Lung (tissue), 11 donors: ENCODE measurements at regions not wholly inside any gene's neighbourhood (a gene's known extent, or its start where the extent isn't known, plus 50 kb on each side); places are given as distances from the start of the nearest gene placed in this dataset.

Source experiments
- ATAC-seq: fragments of 200-7000 bp; cut with Tn5 transposase; one replicate; pipeline ENCODE4 v1.9.1; 2020; ENCODE audit warnings: moderate number of reproducible peaks; ENCODE audit not compliant: insufficient read depth, low FRiP score
- DNase-seq, 3 donors: peaks; one replicate each; pipeline ENCODE4 v3.0.0-alpha.2; 2013 to 2017
- H3K27ac ChIP-seq, 2 donors: one replicate each; pipeline ENCODE4 v1.5.1; 2013; ENCODE audit warnings: mild to moderate bottlenecking in 2 of 2, moderate library complexity in 2 of 2, control low read depth in 1 of 2, inconsistent platforms in 1 of 2, low read depth in 1 of 2, low read length in 1 of 2
- H3K27me3 ChIP-seq, 3 donors: one replicate each; pipeline ENCODE4 v1.5.1; 2013; ENCODE audit warnings: low read length in 2 of 3; ENCODE audit not compliant: control insufficient read depth in 3 of 3, insufficient read depth in 3 of 3
- H3K36me3 ChIP-seq, 4 donors: one replicate each; pipeline ENCODE4 v1.5.1; 2013; ENCODE audit warnings: low read length in 4 of 4, mild to moderate bottlenecking in 1 of 4, moderate library complexity in 1 of 4; ENCODE audit not compliant: control insufficient read depth in 4 of 4, insufficient read depth in 4 of 4
- H3K4me1 ChIP-seq, 5 donors: one replicate each; pipeline ENCODE4 v1.5.1; 2013; ENCODE audit warnings: low read length in 5 of 5, mild to moderate bottlenecking in 2 of 5, moderate library complexity in 1 of 5; ENCODE audit not compliant: control insufficient read depth in 5 of 5, insufficient read depth in 5 of 5
- H3K4me3 ChIP-seq: one replicate; pipeline ENCODE4 v1.5.1; 2013; ENCODE audit warnings: mild to moderate bottlenecking, control low read depth, moderate library complexity
- H3K9ac ChIP-seq, 2 donors: one replicate each; pipeline ENCODE4 v1.5.1; 2013; ENCODE audit warnings: low read length in 2 of 2, control low read depth in 1 of 2; ENCODE audit not compliant: insufficient read depth in 1 of 2
- H3K9me3 ChIP-seq, 4 donors: one replicate each; pipeline ENCODE4 v1.5.1; 2013; ENCODE audit warnings: low read length in 3 of 4, mild to moderate bottlenecking in 1 of 4, moderate library complexity in 1 of 4; ENCODE audit not compliant: control insufficient read depth in 4 of 4, insufficient read depth in 3 of 4
- CTCF ChIP-seq: IDR thresholded peaks from 2 replicates; pipeline ENCODE4 v1.5.1; 2012; ENCODE audit warnings: mild to moderate bottlenecking; ENCODE audit errors: control extremely low read depth, extremely low read depth
- WGBS, 2 donors: extraction: QIAGEN DNeasy Blood & Tissue Kit; methylation state at CpG; one replicate each; pipeline ENCODE4 v1.1.7; 2013; 5-methylcytosine and 5-hydroxymethylcytosine counted together
- donor health status: control.
- donor health status: control.
- donor health status: Bipolar disorder and iron deficiency.
- donor health status: healthy.
- donor health status: DM: yes; HTN: yes; CAD: no.

DNA sequence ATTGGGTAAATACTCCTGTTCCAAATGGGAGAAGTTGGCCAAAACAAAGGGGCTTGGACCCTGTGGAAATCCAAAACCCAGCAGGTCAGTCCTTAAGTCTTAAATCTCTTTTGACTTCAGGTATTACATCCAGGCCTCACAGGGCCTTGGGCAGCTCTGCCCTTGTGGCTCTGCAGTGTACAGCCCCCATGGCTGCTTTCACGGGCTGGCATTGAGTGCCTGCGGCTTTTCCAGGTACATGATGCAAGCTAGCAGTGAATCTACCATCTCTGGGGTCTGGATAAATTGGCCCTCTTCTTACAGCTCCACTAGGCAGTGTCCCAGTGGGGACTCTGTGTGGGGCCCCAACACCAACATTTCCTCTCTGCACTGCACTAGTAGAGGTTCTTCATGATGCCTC is 308.5 kb upstream of the ARRDC3 start:
- Histone ChIP-seq H3K36me3 (no peaks in the 10 kb centered on the region), H3K27ac (no peak overlapping the region), H3K9me3 (peaks cover 0 to 5% (median 0%) of the 10 kb centered on the region in 4 donors), H3K4me1 (peaks cover 0 to 3% (median 0%) of the 10 kb centered on the region in 5 donors), H3K9ac (no peak overlapping the region), H3K4me3 (no peak overlapping the region), H3K27me3 (no peaks in the 10 kb centered on the region)
- WGBS, 2 donors: 90 to 94% methylated on average over 2 of the region's 2 CpGs
- no peak for TF ChIP-seq CTCF
- DNase-seq (no peak), ATAC-seq (no peak)

- H3K9ac ChIP-seq: no peak overlapping the region
- no peak overlapping the region for H3K27ac ChIP-seq
- ATAC-seq (no peak), DNase-seq (no peak)
- H3K27me3 ChIP-seq: no peaks in the 10 kb centered on the region
- H3K4me1 ChIP-seq: peaks cover 0 to 3% (median 0%) of the 10 kb centered on the region in 5 donors
- TF ChIP-seq CTCF: no peak
- 30 to 48% methylated on average over 3 of the region's 3 CpGs for WGBS, 2 donors
- no peak overlapping the region for H3K4me3 ChIP-seq
- no peaks in the 10 kb centered on the region for H3K36me3 ChIP-seq
- H3K9me3 ChIP-seq: peaks cover 0 to 5% (median 0%) of the 10 kb centered on the region in 4 donors
Measured at GRCh38 chr5:91690921-91691320, 307.8 kb upstream of the ARRDC3 start.

GRCh38 chr5:91687430-91687829 is 304.3 kb upstream of the ARRDC3 start:
- Histone ChIP-seq H3K9ac (no peak overlapping the region), H3K36me3 (no peaks in the 10 kb centered on the region), H3K27me3 (no peaks in the 10 kb centered on the region), H3K4me3 (no peak overlapping the region), H3K27ac (no peak overlapping the region), H3K4me1 (peaks cover 0 to 3% (median 0%) of the 10 kb centered on the region in 5 donors), H3K9me3 (peaks cover 0 to 5% (median 0%) of the 10 kb centered on the region in 4 donors)
- WGBS, 2 donors: 80 to 90% methylated on average over 2 of the region's 2 CpGs
- no peak for TF ChIP-seq CTCF
- no peak for ATAC-seq
- no peak for DNase-seq

GRCh38 chr5:91684625-91685024 is 301.5 kb upstream of the ARRDC3 start:
- Histone ChIP-seq H3K27ac (no peak overlapping the region), H3K36me3 (no peaks in the 10 kb centered on the region), H3K4me3 (no peak overlapping the region), H3K27me3 (no peaks in the 10 kb centered on the region), H3K9ac (no peak overlapping the region), H3K4me1 (peaks cover 0 to 3% (median 0%) of the 10 kb centered on the region in 5 donors), H3K9me3 (no peaks in the 10 kb centered on the region)
- 73 to 81% methylated on average over 1 of the region's 1 CpG for WGBS, 2 donors
- TF ChIP-seq CTCF: no peak
- DNase-seq (no peak), ATAC-seq (no peak)
